ENCODE measurements at regions not wholly inside any gene's neighbourhood (a gene's known extent, or its start where the extent isn't known, plus 50 kb on each side); places are given as distances from the start of the nearest gene placed in this dataset.
A peak's percentile ranks its signal among the peaks of the same experiment; 100 is the strongest.

GRCh38 chr15:100714034-100714748 is 111.8 kb downstream of the ASB7 start:
- intact Hi-C loops (cut with micrococcal nuclease), result no loop called here
- Histone ChIP-seq H3K4me1 (ENCODE audit: control insufficient read depth in 1 of 2, insufficient read depth in 2 of 2, low read length in 2 of 2) (peaks cover 47 to 84% of the 10 kb centered on the region in 2 experiments), H3K4me2 (ENCODE audit: low read length) (peak overlapping the region; percentile 35), H3K36me3 (ENCODE audit: control insufficient read depth in 1 of 2, insufficient read depth in 2 of 2, low read length in 2 of 2) (no peaks in the 10 kb centered on the region; a peak in 1 of 4 replicates), H3K79me2 (ENCODE audit: insufficient read depth, low read length) (no peaks in the 10 kb centered on the region), H3K4me3 (replicated peaks in 1 of 2; ENCODE audit: low read depth in 1 of 2, low read length in 2 of 2) (no peak overlapping the region), H2AFZ (ENCODE audit: low read depth, low read length, poor library complexity, severe bottlenecking) (no peak overlapping the region), H3K9me3 (ENCODE audit: control insufficient read depth in 1 of 2, insufficient read depth in 1 of 2, low read depth in 1 of 2, low read length in 2 of 2) (no peaks in the 10 kb centered on the region), H3K9ac (ENCODE audit: low read length) (peak overlapping the region; percentile 68), H3K27ac (ENCODE audit: low read depth, low read length) (peak overlapping the region; percentile 92), H3K27me3 (ENCODE audit: insufficient read depth, low read length) (no peaks in the 10 kb centered on the region), H4K20me1 (ENCODE audit: insufficient read depth) (no peaks in the 10 kb centered on the region), H3K9me2 (ENCODE audit: insufficient read depth) (no peaks in the 10 kb centered on the region)
- ATAC-seq, result no peak; the same call in none of the 2 replicates
- DNase-seq (ENCODE audit: low read depth, low spot score), result no peak
- TSS peak; percentile 81 for BruUV-seq (replicated peaks)
- ChIA-PET CTCF (interaction anchor here (1.0 kb wide), 1 partner anchor 157 kb away, joined by 3 read pairs; no protein-coding TSS in a partner anchor), POLR2A (interaction anchor here (0.9 to 4.5 kb wide), 6 partner anchors 8 to 163 kb away, joined by 3 to 29 read pairs (median 4); no protein-coding TSS in a partner anchor), RAD21 (ENCODE audit: low non-redundant PET in 1 of 2, low total read pairs in 2 of 2, uncharacterized antibody in 2 of 2, unreplicated experiment in 2 of 2) (interaction anchor here in 1 of 2 experiments (1.8 kb wide), 1 partner anchor 8 kb away, joined by 5 read pairs; no protein-coding TSS in a partner anchor)
- no peak for TF ChIP-seq POLR2AphosphoS5 (IDR thresholded peaks at IDR 0.05; ENCODE audit: low read depth, low read length)
- no peak for TF ChIP-seq REST (IDR thresholded peaks at IDR 0.05; ENCODE audit: low read depth)
- TF ChIP-seq ELF1 (IDR thresholded peaks at IDR 0.05; ENCODE audit: borderline replicate concordance, low read depth), result no peak
- TF ChIP-seq, protein P1, sequence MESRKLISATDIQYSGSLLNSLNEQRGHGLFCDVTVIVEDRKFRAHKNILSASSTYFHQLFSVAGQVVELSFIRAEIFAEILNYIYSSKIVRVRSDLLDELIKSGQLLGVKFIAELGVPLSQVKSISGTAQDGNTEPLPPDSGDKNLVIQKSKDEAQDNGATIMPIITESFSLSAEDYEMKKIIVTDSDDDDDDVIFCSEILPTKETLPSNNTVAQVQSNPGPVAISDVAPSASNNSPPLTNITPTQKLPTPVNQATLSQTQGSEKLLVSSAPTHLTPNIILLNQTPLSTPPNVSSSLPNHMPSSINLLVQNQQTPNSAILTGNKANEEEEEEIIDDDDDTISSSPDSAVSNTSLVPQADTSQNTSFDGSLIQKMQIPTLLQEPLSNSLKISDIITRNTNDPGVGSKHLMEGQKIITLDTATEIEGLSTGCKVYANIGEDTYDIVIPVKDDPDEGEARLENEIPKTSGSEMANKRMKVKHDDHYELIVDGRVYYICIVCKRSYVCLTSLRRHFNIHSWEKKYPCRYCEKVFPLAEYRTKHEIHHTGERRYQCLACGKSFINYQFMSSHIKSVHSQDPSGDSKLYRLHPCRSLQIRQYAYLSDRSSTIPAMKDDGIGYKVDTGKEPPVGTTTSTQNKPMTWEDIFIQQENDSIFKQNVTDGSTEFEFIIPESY (IDR thresholded peaks at IDR 0.05; ENCODE audit: extremely low read depth, insufficient replicate concordance, low read length), result no peak
- no peak for TF ChIP-seq RAD21 (IDR thresholded peaks at IDR 0.05; ENCODE audit: low read depth)
- no peak for TF ChIP-seq EZH2phosphoT487 (IDR thresholded peaks at IDR 0.05; ENCODE audit: borderline replicate concordance)
- TF ChIP-seq SP1 (IDR thresholded peaks at IDR 0.05; ENCODE audit: low read depth), result no peak
- TF ChIP-seq CEBPB (IDR thresholded peaks at IDR 0.05; ENCODE audit: low read depth), result no peak
- TF ChIP-seq POLR2A (IDR thresholded peaks at IDR 0.05; ENCODE audit: borderline replicate concordance, extremely low read depth, insufficient read depth, insufficient read length), result no peak
- no peak for TF ChIP-seq JUND (IDR thresholded peaks at IDR 0.05)
- TF ChIP-seq, protein P2, sequence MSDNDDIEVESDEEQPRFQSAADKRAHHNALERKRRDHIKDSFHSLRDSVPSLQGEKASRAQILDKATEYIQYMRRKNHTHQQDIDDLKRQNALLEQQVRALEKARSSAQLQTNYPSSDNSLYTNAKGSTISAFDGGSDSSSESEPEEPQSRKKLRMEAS (IDR thresholded peaks at IDR 0.05), result no peak
- TF ChIP-seq ATF3 (IDR thresholded peaks at IDR 0.05), result no peak
- no peak for TF ChIP-seq SRF (IDR thresholded peaks at IDR 0.05; ENCODE audit: low read depth)
- TF ChIP-seq TCF7L2 (IDR thresholded peaks at IDR 0.05; ENCODE audit: borderline replicate concordance, extremely low read depth, insufficient read depth, insufficient read length), result no peak
- TF ChIP-seq EZH2 (IDR thresholded peaks at IDR 0.05), result no peak
